ENCODE measurements at regions not wholly inside any gene's neighbourhood (a gene's known extent, or its start where the extent isn't known, plus 50 kb on each side); places are given as distances from the start of the nearest gene placed in this dataset.

DNA sequence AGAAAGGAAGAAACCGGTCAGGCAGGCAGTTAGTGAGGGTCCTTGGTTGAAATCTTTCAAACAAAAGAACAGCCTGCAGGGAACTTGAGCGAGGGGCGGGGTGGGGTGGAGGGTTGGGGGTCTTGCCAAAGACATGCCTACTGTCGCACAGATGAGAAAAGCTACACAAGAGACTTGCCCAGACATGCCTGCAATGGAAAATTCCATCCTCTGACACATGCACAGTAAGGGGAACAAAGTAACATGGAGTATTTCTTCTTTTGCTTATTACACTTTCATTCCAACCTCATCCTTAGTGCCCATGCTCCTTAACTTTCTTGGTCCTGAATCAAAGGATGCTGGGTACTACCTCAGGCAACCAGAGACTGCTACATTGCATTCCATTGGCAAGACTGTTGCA lies 1491.2 kb downstream of the STIM2 start:
- TF ChIP-seq POLR2A (IDR thresholded peaks at IDR 0.05) (no peak), EP300 (IDR thresholded peaks at IDR 0.05) (no peak)

Data from tibial nerve (tissue), 3 donors.